Brain microvascular endothelial cell (primary cell): ENCODE measurements at regions not wholly inside any gene's neighbourhood (a gene's known extent, or its start where the extent isn't known, plus 50 kb on each side); places are given as distances from the start of the nearest gene placed in this dataset.

ENCODE experiments used
- DNase-seq: peaks from one replicate; pipeline ENCODE4 v3.0.0-alpha.2; 2020
- H3K27ac ChIP-seq: fragments of 250-450 bp; sonication (Bioruptor Pico); 2 replicates; pipeline ENCODE4 v1.5.1; 2020; ENCODE audit warnings: mild to moderate bottlenecking, moderate library complexity
- H3K27me3 ChIP-seq: fragments of 250-450 bp; sonication (Bioruptor Pico); replicated peaks from 2 replicates; pipeline ENCODE4 v1.5.1; 2020; ENCODE audit warnings: mild to moderate bottlenecking
- H3K36me3 ChIP-seq: fragments of 250-450 bp; sonication (Bioruptor Pico); replicated peaks from 2 replicates; pipeline ENCODE4 v1.5.1; 2020; ENCODE audit warnings: mild to moderate bottlenecking
- H3K4me3 ChIP-seq: 2 replicates; pipeline ENCODE4 v1.5.1; 2011; ENCODE audit warnings: low read depth, mild to moderate bottlenecking, control low read depth, low read length, moderate library complexity
- CTCF ChIP-seq: IDR thresholded peaks from 2 replicates; pipeline ENCODE4 v1.5.1; 2011; ENCODE audit warnings: low read depth, mild to moderate bottlenecking, moderate library complexity, low read length, control low read depth, inconsistent platforms; ENCODE audit errors: missing control alignments
- in situ Hi-C: cut with HindIII; loops from 2 replicates; pipeline ENCODE4 v1.10.0; 2017; ENCODE audit warnings: low sequenced_read_pairs, low pct_ligation_motif_present

GRCh38 chr16:76668207-76668725 is 391.1 kb downstream of the CNTNAP4 start:
- no peak overlapping the region for H3K27ac ChIP-seq
- in situ Hi-C loops, result no loop called here
- DNase-seq, result no peak
- no peaks in the 10 kb centered on the region for H3K36me3 ChIP-seq
- H3K27me3 ChIP-seq, result no peaks in the 10 kb centered on the region
- H3K4me3 ChIP-seq, result no peak overlapping the region
- TF ChIP-seq CTCF, result no peak

GRCh38 chr16:76669288-76669687 is 392.1 kb downstream of the CNTNAP4 start:
- DNase-seq, result no peak
- Histone ChIP-seq H3K36me3 (no peaks in the 10 kb centered on the region), H3K27ac (no peak overlapping the region), H3K4me3 (no peak overlapping the region), H3K27me3 (no peaks in the 10 kb centered on the region)
- TF ChIP-seq CTCF, result no peak
- in situ Hi-C loops, result no loop called here

- in situ Hi-C loops, result no loop called here
- TF ChIP-seq CTCF, result no peak
- DNase-seq, result no peak
Observed at GRCh38 chr16:76670125-76670857, 393.1 kb downstream of the CNTNAP4 start.

GRCh38 chr16:76676356-76676755 is 399.2 kb downstream of the CNTNAP4 start:
- no peak for DNase-seq
- TF ChIP-seq CTCF, result no peak
- Histone ChIP-seq H3K4me3 (no peak overlapping the region), H3K27ac (no peak overlapping the region), H3K36me3 (no peaks in the 10 kb centered on the region), H3K27me3 (no peaks in the 10 kb centered on the region)
- in situ Hi-C loops, result no loop called here

More at GRCh38 chr16:76670125-76670857, 393.1 kb downstream of the CNTNAP4 start:
- Histone ChIP-seq H3K36me3 (no peaks in the 10 kb centered on the region), H3K27ac (no peak overlapping the region), H3K4me3 (no peak overlapping the region), H3K27me3 (no peaks in the 10 kb centered on the region)

GRCh38 chr16:76681296-76681695 is 404.1 kb downstream of the CNTNAP4 start:
- no peak for DNase-seq
- H3K27me3 ChIP-seq, result no peaks in the 10 kb centered on the region
- in situ Hi-C loops, result no loop called here
- TF ChIP-seq CTCF, result no peak
- H3K27ac ChIP-seq, result no peak overlapping the region
- no peak overlapping the region for H3K4me3 ChIP-seq
- no peaks in the 10 kb centered on the region for H3K36me3 ChIP-seq

- Histone ChIP-seq H3K27me3 (no peaks in the 10 kb centered on the region), H3K27ac (no peak overlapping the region), H3K4me3 (no peak overlapping the region), H3K36me3 (no peaks in the 10 kb centered on the region)
- TF ChIP-seq CTCF, result no peak
- in situ Hi-C loops, result no loop called here
- no peak for DNase-seq
Observed at GRCh38 chr16:76683051-76683450, 405.9 kb downstream of the CNTNAP4 start.
